Fibroblast of the aortic adventitia (primary cell): ENCODE measurements at regions not wholly inside any gene's neighbourhood (a gene's known extent, or its start where the extent isn't known, plus 50 kb on each side); places are given as distances from the start of the nearest gene placed in this dataset.
"Not testable (repeated sequence)": the region's sequence is repeated elsewhere in the genome, so short reads cannot be mapped to it uniquely, and the experiment has no call there.

ENCODE experiments used
- DNase-seq: peaks from one replicate; pipeline ENCODE4 v3.0.0-alpha.2; 2010; ENCODE audit warnings: low read depth
- H3K4me3 ChIP-seq: 2 replicates; pipeline ENCODE4 v1.5.1; 2011; ENCODE audit warnings: low read depth, mild to moderate bottlenecking, control low read depth, low read length, moderate library complexity
- TF ChIP-seq, protein P1 (sequence below): IDR thresholded peaks from 2 replicates; pipeline ENCODE4 v1.5.1; 2011; ENCODE audit warnings: mild to moderate bottlenecking, low read length, control low read depth, inconsistent platforms; ENCODE audit not compliant: insufficient read depth

- DNase-seq, result no peak
- H3K4me3 ChIP-seq, result no peak overlapping the region
- TF ChIP-seq, protein P1, sequence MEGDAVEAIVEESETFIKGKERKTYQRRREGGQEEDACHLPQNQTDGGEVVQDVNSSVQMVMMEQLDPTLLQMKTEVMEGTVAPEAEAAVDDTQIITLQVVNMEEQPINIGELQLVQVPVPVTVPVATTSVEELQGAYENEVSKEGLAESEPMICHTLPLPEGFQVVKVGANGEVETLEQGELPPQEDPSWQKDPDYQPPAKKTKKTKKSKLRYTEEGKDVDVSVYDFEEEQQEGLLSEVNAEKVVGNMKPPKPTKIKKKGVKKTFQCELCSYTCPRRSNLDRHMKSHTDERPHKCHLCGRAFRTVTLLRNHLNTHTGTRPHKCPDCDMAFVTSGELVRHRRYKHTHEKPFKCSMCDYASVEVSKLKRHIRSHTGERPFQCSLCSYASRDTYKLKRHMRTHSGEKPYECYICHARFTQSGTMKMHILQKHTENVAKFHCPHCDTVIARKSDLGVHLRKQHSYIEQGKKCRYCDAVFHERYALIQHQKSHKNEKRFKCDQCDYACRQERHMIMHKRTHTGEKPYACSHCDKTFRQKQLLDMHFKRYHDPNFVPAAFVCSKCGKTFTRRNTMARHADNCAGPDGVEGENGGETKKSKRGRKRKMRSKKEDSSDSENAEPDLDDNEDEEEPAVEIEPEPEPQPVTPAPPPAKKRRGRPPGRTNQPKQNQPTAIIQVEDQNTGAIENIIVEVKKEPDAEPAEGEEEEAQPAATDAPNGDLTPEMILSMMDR, result no peak
Measured at GRCh38 chr10:37067576-37067975, 57.8 kb upstream of the ANKRD30A start.

DNA sequence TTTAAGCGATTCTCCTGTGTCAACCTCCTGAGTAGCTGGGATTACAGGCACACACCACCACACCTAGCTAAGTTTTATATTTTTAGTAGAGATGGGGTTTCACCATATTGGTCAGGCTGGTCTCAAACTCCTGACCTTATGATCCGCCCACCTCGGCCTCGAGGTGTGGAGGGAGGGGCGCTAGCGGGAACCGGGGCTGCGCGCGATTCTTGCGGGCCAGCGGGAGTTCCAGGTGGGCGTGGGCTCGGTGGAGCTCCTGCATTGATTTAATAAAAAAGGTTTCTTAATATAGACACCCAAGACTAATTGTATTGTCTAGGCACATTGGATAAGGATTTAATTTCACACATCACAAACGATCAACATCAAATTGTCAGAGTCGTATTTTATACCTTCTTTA is 63.1 kb upstream of the ANKRD30A start:
- not testable (repeated sequence) for H3K4me3 ChIP-seq, DNase-seq

DNA sequence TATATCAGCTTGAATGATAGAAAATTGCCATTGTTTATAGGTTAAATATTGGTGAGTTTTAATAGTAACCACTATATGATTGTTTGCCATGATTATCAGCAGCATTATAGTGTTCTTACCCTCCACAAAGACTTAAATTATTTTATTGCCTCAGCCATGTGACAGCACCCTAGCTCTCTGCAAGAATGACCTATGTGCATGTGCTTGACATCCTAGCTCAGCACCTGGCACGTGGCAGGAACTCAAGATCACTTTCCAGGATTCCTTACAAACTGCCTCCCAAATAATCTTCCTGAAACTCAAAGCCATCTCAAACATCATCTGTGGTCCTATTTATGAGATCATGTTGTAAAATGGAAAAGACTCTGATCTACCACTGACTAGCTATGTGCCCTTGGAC is 68.1 kb upstream of the ANKRD30A start:
- TF ChIP-seq, protein P1, result no peak
- no peak overlapping the region for H3K4me3 ChIP-seq
- no peak for DNase-seq

DNA sequence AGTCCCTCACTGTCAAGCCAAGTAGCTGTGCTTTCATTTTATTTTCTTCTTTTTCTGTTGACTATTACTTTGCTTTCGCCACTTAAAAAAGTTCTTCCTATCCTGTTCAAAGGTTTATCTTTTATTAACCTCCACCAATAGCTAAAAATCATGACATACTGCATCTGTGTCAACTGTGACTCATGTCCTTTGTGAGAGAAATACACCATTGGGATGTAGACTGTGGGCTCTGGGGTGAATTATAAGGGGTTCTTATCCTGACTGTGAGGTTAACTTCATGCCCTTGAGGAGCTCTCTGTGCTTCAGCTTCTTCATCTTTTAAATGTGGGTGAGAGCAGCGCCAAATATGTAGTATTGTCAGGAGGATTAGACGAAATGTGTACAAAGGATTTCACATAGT is 71.9 kb upstream of the ANKRD30A start:
- TF ChIP-seq, protein P1, result no peak
- H3K4me3 ChIP-seq, result no peak overlapping the region
- DNase-seq, result no peak

- not testable (repeated sequence) for H3K4me3 ChIP-seq, DNase-seq
Measured at GRCh38 chr10:37049982-37050381, 75.4 kb upstream of the ANKRD30A start.

DNA sequence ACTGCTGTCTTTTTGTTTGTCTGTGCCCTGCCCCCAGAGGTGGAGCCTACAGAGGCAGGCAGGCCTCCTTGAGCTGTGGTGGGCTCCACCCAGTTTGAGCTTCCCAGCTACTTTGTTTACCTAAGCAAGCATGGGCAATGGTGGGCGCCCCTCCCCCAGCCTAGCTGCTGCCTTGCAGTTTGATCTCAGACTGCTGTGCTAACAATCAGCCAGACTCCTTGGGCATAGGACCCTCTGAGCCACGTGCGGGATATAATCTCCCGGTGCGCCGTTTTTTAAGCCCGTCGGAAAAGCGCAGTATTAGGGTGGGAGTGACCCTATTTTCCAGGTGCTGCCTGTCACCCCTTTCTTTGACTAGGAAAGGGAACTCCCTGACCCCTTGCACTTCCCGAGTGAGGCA is 81.1 kb upstream of the ANKRD30A start:
- DNase-seq, H3K4me3 ChIP-seq: not testable (repeated sequence)

GRCh38 chr10:37035853-37036252 is 89.5 kb upstream of the ANKRD30A start:
- no peak for DNase-seq
- H3K4me3 ChIP-seq, result no peak overlapping the region
- TF ChIP-seq, protein P1, result no peak

DNA sequence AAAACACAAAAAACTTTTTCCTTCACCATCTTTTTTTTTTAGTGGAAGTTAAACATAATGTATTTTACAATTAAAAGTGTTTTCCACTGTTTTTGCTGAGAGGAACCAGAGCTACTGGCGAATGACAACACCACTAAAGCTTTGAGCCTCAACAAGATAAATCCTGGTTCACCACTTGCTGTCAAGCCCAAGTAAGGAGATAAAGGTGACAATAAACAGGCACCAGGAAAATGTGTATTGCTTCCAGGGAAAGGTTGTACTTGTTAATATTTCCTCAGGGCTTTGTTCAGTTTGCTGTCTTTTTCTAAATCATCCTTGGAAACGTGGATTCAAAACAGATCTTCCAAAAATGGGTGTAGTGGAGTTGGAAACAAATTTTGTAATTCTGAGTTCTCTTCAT is 109.9 kb upstream of the ANKRD30A start:
- H3K4me3 ChIP-seq, result no peak overlapping the region
- no peak for DNase-seq
- TF ChIP-seq, protein P1, result no peak

DNA sequence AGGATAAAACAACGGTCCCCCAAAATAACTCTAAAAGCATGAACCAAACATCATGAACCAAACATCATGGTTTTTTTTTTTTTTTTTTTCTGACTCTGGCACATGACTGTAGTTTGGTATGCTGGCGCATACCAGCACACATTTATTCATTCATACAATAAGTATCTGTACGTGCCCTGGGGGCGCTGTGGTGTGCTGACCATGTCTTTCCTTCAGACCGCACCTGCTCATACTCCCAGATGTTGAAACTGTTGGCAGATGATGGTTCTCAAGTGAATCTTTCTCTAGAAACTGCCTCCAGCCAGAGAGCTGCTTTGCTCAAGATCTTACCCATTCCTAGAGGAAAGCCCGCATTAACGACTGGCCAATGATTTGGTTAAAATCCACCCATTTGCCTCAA is 114.7 kb upstream of the ANKRD30A start:
- H3K4me3 ChIP-seq, result no peak overlapping the region
- no peak for DNase-seq
- TF ChIP-seq, protein P1, result no peak

GRCh38 chr10:37008276-37008675 is 117.1 kb upstream of the ANKRD30A start:
- not testable (repeated sequence) for DNase-seq, H3K4me3 ChIP-seq
